Neutrophil (primary cell): ENCODE measurements at regions not wholly inside any gene's neighbourhood (a gene's known extent, or its start where the extent isn't known, plus 50 kb on each side); places are given as distances from the start of the nearest gene placed in this dataset.

ENCODE experiments used
- H3K27ac ChIP-seq: fragments of 200-600 bp; sonication (generic); 2 replicates; pipeline ENCODE4 v1.5.1; 2016; ENCODE audit warnings: mild to moderate bottlenecking, moderate library complexity
- H3K27me3 ChIP-seq: fragments of 200-600 bp; sonication (generic); 2 replicates; pipeline ENCODE4 v1.6.0; 2016; ENCODE audit warnings: mild to moderate bottlenecking
- H3K36me3 ChIP-seq: fragments of 200-600 bp; sonication (generic); 2 replicates; pipeline ENCODE4 v1.5.1; 2017
- H3K4me1 ChIP-seq, 2 experiments: fragments of 200-600 bp in 1 of 2; sonication (generic) in 1 of 2; 1 replicate in 1 of 2; 2 replicates in 1 of 2; pipeline versions ENCODE4 v1.5.1 to v1.6.1; 2013 to 2016; ENCODE audit warnings: low read depth in 1 of 2, low read length in 1 of 2, mild to moderate bottlenecking in 1 of 2, moderate library complexity in 1 of 2; ENCODE audit not compliant: control insufficient read depth in 1 of 2, insufficient read depth in 1 of 2
- H3K4me3 ChIP-seq, 2 experiments: fragments of 200-600 bp in 1 of 2; sonication (generic) in 1 of 2; 1 replicate in 1 of 2; 2 replicates in 1 of 2; pipeline ENCODE4 v1.5.1; 2013 to 2016; ENCODE audit warnings: low read depth in 1 of 2, low read length in 1 of 2, mild to moderate bottlenecking in 1 of 2, moderate library complexity in 1 of 2
- H3K9me3 ChIP-seq: fragments of 200-600 bp; sonication (generic); 2 replicates; pipeline ENCODE4 v1.5.1; 2016
- CTCF ChIP-seq: fragments of 200-600 bp; sonication (generic); IDR thresholded peaks from 2 replicates; pipeline ENCODE4 v1.5.1; 2016; ENCODE audit warnings: antibody characterized with exemption

DNA sequence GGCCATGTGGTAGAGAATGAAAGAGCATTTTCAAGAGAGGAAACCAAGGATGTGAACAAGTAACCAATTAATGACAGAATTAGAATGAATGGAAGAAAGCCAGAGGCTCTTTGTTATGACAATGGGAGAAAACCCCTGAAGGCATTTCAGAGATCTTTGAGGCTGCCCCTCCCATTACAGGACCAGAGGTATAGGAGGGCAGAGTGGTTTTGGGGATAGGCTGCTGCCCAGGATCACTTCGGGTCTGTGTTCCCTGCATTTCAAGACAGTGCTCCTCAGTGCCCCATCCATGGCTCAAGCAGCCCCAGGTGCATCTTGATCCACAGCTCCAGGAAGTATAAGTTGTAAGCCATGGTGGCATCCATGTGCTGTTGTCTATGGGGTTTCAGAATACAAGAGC, 124.0 kb upstream of the HPF1 start:
- no peaks in the 10 kb centered on the region for H3K36me3 ChIP-seq
- no peaks in the 10 kb centered on the region for H3K9me3 ChIP-seq
- H3K27ac ChIP-seq: no peak overlapping the region
- H3K4me3 ChIP-seq: no peak overlapping the region
- no peaks in the 10 kb centered on the region for H3K27me3 ChIP-seq
- H3K4me1 ChIP-seq: no peaks in the 10 kb centered on the region
- no peak for TF ChIP-seq CTCF

DNA sequence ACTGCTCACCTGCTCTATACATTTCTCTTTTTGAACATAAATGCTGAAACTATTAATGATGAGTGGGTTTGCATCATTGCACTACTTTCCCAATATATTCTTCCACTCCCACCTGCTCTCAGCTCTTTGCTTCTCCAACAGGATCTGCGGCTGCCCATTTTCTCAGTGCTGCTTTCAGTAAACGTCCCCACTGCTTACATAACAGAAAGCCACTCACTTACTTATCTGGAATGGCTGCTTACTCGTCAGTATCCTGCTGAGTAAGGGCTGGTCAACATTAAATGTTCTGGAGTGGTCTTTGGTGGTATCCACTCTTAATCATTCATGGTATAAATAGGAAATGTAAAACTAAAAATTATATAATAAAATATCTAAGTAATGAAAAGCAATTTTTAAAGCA, 112.8 kb upstream of the HPF1 start:
- Histone ChIP-seq H3K27ac (no peak overlapping the region), H3K36me3 (no peaks in the 10 kb centered on the region), H3K9me3 (no peaks in the 10 kb centered on the region)

GRCh38 chr4:169869490-169869889, 111.7 kb upstream of the HPF1 start:
- Histone ChIP-seq H3K4me3 (no peak overlapping the region), H3K27ac (no peak overlapping the region), H3K36me3 (no peaks in the 10 kb centered on the region), H3K27me3 (no peaks in the 10 kb centered on the region), H3K9me3 (no peaks in the 10 kb centered on the region), H3K4me1 (no peaks in the 10 kb centered on the region)
- TF ChIP-seq CTCF: no peak

More for the DNA sequence above, 112.8 kb upstream of the HPF1 start:
- Histone ChIP-seq H3K4me1 (no peaks in the 10 kb centered on the region), H3K27me3 (no peaks in the 10 kb centered on the region), H3K4me3 (no peak overlapping the region)
- TF ChIP-seq CTCF: no peak

- TF ChIP-seq CTCF: no peak
- no peaks in the 10 kb centered on the region for H3K36me3 ChIP-seq
- no peak overlapping the region for H3K27ac ChIP-seq
- no peak overlapping the region for H3K4me3 ChIP-seq
- H3K4me1 ChIP-seq: no peaks in the 10 kb centered on the region
- H3K27me3 ChIP-seq: no peaks in the 10 kb centered on the region
- H3K9me3 ChIP-seq: no peaks in the 10 kb centered on the region
Observed at GRCh38 chr4:169861593-169861992, 103.8 kb upstream of the HPF1 start.

DNA sequence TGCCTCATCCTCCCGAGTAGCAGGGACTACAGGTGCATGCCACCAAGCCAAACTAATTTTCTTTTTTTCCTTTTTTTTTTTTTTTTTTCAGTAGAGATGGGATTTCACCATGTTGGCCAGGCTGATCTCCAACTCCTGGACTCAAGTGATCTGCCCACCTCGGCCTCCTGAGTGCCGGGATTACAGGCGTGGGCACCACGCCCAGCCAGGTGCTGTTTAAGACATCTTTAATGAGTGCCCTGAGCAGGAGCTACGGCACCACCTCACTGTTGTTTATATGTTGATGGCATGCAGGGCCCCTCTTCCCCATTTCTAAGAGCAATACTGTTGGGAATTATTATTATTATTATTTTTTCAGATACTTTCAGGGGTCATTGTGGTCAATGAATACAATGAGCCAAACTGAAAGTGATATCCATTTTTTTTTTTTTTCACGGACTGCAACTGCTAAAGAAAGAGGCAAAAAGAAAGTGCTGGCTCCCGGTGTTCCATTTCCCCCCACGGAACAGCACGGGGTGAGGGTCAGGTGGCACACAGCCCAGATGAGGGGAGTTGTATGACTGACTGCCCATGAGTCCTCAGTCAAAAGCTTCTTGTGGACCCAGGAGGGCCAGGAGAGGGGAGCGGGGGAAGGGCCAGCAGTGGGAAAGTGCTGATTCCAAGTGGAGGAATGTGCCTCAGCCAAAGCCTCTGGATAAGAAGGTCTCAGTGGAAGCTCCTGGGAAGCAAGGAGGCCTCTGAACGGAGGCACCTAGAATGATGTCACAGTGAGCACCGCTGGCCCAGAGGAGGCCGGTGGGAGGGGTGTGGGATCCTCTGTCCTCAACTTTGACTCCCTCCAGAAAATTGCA, 101.8 kb upstream of the HPF1 start:
- no peak overlapping the region for H3K27ac ChIP-seq
- H3K4me1 ChIP-seq: no peaks in the 10 kb centered on the region
- no peaks in the 10 kb centered on the region for H3K27me3 ChIP-seq
- H3K4me3 ChIP-seq: no peak overlapping the region
- TF ChIP-seq CTCF: no peak
- no peaks in the 10 kb centered on the region for H3K36me3 ChIP-seq
- H3K9me3 ChIP-seq: no peaks in the 10 kb centered on the region
